Posterior vena cava (tissue), 2 donors: ENCODE measurements at regions not wholly inside any gene's neighbourhood (a gene's known extent, or its start where the extent isn't known, plus 50 kb on each side); places are given as distances from the start of the nearest gene placed in this dataset.

Experiments used
- DNase-seq: peaks from one replicate; pipeline ENCODE4 v3.0.0-alpha.2; 2020; ENCODE audit warnings: low spot score
- intact Hi-C, 2 donors: fragments of 100-400 bp; cut with DNase I; formaldehyde crosslinking; loops; one replicate each; pipeline versions ENCODE4 v1.14.1 to v1.14.2; 2022 to 2023
- donor health status: DM: yes; HTN: yes; CAD: no.
- donor health status: DM: yes; HTN: yes; CAD: no.

DNA sequence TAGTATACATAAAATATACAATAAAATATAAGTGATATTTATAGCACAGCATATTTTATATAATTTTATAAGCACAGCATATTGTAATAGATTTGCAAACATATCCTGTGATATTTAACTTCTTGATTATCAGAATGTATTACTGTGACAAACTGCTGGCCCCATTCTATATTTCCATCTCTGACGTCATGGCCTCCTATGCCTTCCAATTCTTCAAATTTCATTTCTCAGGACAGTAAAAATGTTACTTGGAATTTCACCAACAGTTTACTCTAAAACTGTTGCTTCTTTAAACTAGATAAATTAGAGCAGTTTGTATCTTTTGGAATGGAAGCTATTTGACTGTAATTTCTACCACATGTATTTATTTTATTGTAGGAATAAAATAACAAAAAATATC, 102.5 kb upstream of the SLC25A13 start:
- DNase-seq, result no peak
- intact Hi-C loops, result loop anchor here in 1 of 2 donors (10.0 kb wide), 1 partner anchor 1770 kb away; no protein-coding TSS in a partner anchor

DNA sequence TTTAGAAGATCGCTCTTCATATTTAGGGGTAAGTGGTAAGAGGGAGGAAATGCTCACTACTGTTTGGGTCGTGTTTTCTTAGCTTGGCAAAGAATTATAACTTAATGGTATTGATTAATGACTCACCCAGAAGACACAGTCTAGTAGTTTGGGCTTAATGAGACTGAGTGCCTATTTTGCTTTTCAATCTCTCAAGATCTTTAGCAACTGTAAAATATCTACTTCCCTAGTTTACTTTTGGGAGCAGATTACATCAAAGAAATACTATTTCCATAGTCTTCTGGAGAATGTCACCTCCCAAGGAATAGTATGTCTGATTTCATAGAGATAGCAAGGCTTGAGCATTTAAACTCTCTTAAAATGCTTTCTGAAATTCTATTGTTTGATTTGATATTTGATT, 100.5 kb upstream of the SLC25A13 start:
- intact Hi-C loops, result loop anchor here in 1 of 2 donors (10.0 kb wide), 1 partner anchor 1772 kb away; no protein-coding TSS in a partner anchor
- no peak for DNase-seq

DNA sequence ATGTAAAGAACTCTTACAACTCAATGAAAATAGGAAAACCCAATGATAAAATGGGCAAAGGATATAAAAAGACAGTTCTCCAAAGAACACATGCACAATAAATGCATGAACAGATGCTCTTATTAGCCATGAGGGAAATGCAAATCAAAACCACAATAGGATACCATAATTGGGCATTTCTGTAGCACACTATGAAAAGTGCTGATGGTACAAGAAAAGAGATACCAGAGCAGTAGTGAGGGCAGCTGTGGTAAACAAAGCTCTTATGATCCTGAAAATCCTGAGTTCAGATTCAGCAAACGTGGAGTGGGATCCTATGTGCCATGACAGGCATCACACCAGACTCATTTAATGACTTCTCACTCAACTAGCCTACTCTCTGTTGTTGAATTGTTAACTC, 96.7 kb upstream of the SLC25A13 start:
- intact Hi-C loops, result no loop called here
- no peak for DNase-seq

DNA sequence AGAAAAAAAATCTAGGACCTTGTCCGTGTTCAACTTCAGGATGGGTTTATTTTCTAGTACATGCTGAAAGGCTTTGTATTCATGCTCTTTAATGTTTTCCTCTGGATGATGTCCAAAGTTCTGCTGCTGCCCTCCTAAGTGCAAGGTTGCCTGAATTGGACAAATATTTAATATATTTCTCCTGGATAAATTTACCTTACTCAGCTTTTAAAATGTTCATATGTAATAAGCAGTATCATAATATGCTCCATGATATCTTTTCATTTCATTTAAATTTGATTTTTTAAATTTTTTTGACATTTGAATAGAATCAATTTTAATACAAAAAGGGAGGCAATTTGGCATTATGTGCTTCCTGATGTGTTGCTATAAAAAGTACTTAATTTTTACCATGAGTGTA, 95.9 kb upstream of the SLC25A13 start:
- intact Hi-C loops, result no loop called here
- DNase-seq, result no peak

DNA sequence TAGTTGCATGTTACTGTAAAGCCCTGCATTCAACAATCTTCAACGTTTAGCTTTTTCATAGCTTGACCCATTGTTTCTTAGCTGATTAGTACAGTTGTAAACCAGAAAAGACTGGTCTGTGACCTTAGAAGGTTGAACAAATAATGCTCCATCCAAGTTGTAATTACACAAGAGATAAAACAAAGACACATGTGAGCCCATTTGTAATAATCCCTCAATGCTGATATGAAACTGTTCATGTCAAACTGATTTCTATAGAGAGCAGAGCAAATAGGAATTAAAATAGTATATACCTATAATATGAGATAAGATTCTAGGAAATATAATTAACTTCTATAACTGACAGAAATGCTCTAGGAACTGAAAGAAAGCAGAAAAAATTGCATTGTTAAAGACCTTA, 94.7 kb upstream of the SLC25A13 start:
- DNase-seq, result no peak
- intact Hi-C loops, result no loop called here

DNA sequence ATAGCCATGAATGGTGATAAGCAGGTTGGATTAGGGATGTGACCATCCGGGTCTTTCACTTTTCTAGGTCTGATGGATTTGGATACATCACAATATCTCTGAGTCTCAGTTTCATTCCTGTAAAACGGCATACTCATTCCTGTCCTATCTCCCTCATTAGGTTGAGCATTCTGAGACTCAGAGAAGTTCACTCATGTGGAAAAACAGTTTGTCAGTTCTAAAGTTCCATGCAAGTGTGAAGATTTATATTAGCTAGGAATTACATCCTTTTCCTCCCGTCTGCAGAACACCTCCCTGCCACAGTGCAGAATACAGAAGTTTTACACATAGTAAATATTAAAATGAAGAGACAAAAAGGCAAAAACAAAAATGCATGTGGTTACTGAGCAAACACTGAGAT, 94.2 kb upstream of the SLC25A13 start:
- intact Hi-C loops, result no loop called here
- no peak for DNase-seq

DNA sequence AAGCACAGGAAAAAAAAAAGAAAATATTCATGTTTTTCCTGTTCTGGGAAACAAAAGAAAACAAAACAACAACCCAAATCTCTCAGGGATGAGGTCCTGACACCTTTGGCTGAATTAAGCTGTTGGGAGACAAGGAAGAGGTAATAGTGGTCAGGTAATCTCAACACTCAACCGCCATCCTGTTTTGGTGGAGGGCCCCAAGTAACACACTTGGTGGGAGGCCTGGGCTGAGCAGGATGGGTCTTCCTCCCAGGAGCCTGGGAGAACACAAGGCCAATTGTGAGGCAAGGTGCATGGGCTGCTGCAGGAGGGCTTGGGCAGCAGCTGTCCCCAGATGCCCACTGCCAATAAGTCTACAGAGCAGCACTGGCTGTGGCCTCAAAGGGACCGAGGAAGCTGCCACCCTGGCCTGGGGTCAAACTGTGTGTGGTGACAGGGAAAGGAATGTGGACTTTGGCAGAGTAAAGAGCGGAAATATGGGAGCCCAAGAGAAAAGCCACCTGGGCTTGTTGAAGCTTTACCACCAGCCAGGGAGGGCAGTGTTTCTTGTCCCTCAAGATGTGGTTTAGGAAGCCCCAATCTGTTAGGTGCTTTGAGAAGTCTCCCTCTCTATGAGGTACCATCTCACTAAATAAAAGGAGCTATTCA, 93.5 kb upstream of the SLC25A13 start:
- intact Hi-C loops, result no loop called here
- no peak for DNase-seq

DNA sequence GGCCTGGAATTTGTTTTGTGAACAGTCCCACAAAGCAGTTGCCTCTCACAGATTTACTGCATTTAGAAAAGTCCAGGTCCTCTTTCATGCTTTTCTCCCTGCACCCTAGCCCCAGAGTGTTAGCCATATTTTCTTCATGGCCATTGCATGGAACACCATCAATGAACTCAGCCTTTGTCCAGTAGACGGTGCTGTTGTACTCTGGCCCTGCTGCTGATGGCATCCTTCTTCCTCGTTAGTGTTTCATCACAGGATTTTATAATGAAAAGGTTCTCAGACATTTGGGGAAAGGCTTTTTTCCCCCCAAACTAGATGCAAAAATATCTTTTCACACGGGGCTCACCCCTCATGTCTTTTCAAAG, 93.0 kb upstream of the SLC25A13 start:
- DNase-seq, result no peak
- intact Hi-C loops, result no loop called here

DNA sequence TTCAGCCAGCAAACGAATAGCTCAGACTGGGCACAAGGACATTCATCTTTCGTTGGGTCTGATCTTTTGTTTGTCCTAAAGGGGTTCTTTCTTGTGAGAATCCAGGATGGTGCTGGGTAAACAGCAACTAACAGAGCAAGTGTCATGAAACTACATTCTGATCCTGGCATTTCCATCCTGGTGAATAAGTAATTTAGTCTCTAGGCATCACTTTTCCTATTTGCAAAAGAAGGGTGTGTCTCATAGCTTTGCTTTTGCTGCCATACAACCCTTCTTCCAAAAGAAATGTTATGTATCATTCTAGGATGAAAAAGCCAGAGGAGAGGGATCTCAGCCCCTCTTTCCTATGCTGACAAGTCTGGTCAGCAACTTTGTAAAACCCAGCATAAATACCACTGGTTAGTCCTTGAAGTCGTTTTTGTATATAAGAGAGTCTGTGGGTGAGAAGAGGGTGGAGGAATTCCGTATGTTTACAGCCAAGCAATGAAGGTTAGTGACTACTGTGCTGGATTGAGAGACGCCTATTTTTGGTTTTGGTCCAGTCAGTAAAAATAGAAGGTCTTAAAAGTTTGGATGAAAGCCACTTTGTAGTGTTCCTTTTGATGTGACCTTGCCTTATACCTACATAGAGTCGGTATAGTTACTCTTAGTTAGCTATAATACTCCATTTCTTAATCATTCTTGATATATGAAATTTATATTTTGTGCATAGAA, 88.4 kb upstream of the SLC25A13 start:
- intact Hi-C loops, result no loop called here
- no peak for DNase-seq

DNA sequence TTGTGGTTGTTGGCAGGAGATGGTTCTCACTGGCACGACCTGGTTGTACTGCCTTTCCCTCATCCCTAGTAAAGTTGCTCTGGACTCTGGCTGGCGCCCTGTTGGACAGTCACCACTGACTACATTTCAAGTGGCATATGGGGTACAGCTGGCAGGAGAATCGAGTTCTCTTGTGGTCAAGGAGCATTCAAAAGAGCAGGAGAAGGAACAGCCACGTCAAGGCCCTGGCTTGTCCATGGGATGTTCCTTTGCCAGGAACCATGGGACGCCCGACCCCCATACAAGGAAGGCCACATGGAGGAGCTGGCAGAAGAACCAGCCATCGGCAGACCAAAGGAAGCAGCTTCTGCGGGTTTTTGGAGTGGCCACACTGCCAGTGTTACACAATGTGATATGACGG, 87.0 kb upstream of the SLC25A13 start:
- no peak for DNase-seq
- intact Hi-C loops, result no loop called here

DNA sequence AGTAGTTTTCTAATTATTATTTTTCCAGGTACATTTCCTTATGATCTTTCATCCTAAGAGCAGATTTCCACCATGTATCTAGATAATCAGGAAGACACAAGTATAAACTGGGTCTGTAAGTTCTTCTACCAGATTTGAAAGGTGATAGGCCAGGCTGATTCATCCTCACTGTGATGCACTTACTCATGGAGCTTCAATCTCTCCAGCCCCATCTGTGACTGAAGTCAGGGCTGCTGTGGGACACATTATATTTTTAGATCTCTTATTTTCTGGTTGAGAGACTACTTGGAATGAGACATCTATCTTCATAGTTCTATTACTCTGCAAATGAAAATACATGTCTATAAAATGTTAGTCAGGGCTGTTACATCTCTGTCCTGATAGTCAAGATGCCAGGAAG, 85.5 kb upstream of the SLC25A13 start:
- intact Hi-C loops, result no loop called here

DNA sequence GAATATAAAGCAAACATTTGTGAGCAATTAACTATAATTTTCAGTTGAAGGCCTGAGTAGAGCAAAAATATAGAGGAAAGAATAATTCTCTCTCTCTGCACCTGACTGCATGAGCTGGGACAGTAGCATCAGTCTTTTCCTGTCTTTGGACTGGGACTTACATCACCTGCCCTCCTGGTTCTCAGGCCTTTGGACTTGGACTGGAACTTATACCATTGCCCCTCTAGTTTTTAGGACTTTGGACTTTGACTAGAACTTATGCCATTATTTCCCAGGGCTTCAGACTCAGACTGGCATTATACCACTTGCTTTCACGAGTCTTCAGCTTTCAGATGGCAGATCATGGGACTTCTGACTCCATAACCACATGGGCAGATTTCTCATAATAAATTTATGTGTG, 81.0 kb upstream of the SLC25A13 start:
- no peak for DNase-seq
- intact Hi-C loops, result no loop called here

More for the DNA sequence above, 85.5 kb upstream of the SLC25A13 start:
- no peak for DNase-seq

DNA sequence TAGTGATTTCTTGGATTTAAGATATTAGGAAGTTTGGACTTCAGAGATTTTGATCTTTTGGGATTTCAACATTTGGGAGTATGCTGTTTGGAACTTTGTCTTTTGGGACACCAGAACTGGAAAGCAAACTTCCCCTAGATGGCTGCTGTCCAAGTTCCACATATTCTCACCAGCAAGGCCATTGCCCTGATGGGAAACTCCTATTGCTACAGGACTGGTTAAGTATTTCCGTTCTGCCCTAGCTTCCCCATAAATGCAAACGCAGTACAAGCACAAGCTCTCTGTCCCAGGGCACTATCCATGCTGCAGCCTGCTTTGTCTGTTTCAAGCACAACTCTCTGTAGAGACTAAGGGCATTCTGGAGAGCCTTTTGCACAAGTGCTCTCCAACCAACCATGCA, 79.3 kb upstream of the SLC25A13 start:
- intact Hi-C loops, result no loop called here
- no peak for DNase-seq

DNA sequence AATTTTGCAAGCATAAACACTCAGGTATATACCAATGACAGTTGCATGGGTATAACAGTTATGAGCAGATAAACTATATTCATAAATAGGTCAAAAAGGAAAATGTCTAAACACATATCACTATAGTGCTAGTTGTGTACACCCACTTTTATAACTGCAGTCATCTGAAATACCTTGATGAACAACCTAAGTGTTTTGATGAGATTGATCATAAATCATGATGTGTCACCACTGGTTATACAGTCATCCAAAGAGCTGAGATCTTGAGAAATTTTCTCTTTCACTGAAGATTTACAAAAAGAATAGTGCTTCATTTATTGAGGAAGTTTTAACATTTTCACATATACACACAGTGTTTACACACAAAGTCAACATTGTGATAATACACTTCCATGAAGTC, 78.6 kb upstream of the SLC25A13 start:
- no peak for DNase-seq
- intact Hi-C loops, result no loop called here

DNA sequence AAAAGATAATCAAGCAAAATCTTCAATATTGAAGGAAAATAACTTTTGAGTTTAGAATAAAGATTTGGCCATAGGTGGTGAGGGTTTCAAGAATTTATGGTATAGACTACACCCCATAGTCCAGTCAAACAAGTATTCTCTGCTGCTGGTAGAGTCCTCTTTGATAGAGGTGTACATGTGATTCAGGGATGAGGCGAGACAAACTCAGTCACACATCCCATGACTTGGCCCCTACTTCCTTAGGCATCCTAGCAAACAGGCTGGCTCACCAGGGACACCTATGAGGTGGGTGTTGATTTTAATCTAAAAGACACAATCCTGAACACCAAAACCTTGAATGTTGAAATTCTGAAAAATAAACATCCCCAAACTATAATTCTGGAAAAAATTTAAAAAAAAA, 78.1 kb upstream of the SLC25A13 start:
- no peak for DNase-seq
- intact Hi-C loops, result no loop called here

DNA sequence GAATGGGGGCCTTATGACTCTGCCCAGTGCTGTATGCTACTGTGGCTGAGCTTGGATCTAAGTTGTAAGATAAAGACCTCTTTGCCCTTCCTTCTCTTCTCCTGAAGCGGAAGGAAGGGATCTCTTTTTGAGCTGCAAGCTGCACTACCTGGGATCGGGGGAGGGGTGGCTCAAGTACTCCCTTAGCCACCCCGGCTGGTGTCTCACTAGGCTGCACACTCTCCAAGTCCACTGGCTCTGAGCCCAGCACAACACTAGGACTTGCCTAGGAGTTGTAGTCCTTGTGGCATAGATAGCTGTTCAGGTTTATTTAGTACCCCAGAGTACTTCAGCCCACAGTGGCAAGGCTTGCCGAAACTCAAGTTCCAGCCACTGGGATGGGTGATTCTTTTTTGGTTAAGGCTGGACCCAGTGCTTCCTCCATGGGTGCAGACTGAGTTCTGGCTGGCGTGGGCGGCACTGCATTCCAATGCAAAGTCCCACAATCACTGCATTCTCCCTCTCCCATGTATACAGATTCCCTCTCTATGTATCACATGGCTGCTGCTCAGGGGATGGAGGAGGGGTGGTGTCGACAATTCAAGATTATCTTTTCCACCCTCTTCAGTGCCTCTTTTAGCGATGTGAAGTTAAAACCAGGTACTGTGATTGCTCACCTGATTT, 76.2 kb upstream of the SLC25A13 start:
- intact Hi-C loops, result no loop called here
- no peak for DNase-seq

DNA sequence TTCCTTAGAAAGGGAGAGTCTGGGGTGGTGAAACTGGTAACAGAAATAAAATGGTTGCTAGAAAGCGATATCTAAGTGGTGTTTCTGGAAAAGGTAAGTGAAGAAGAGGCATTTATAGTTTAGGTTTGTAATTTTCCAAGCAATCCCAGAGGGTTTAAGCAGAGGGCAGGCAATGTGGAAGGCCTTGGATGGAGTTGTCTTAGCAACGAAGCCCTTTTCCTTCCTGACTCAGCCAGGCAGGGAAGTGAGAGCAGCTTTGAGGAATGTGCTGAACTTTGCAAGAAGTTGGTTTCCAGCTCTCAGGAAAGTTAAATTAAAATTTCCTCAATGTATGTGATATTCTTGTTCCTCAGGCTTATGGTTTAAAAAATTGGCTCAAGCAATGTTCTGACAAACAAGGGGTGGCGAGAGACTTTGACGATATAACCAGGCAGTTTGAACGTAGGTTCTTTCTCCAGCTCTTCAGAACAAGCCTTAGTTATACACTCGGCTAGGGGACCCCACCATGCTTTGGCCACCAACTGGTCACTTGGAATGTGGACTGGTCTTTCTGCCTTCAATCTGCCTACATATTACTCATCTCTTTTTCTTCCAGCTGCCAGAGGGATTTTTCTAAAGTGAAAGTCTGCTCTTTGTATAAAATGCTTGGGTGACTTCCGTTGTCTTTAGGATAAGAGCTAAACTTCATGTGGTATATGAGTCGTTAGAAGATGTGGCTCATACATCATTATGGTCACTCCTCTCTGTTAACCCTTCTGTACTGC, 66.9 kb upstream of the SLC25A13 start:
- intact Hi-C loops, result no loop called here
- no peak for DNase-seq

DNA sequence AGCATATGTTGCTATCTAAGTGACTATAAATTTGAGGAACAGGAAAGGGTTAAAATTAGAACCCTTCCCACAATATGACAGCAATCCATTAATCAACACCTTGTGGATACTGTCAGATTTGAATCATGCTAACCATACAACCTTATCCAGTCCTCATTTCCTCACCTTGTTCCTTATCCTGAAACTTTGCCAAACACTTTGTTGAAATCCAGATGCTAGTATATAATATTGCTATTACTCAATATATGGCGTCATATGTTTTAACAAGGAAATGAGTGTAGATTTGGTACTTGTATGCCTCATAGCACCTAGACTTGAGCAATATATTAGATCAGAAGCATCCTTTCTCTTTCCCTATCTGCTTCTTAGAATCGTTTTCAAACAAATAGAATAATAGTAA, 66.3 kb upstream of the SLC25A13 start:
- intact Hi-C loops, result no loop called here
- no peak for DNase-seq

DNA sequence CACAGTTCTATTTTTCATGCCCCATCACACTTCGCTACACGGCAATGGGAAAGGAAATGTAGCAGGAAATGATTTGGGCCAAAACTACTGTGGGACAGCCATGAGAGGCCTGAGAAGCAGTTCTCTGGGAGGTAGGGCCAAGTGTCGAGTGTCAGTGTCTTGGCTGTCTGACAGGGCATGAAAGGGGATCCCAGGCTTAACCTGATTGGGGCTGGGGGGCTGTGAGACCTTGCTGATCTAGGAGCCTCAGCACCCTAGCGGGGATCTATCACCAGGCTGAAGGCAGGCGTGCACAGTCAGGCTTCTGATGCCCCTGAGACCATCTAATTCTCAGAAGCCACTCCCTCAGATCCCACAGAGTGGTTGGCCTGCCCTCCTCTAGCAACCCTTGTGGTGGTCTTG, 58.2 kb upstream of the SLC25A13 start:
- intact Hi-C loops, result no loop called here
- DNase-seq, result no peak

DNA sequence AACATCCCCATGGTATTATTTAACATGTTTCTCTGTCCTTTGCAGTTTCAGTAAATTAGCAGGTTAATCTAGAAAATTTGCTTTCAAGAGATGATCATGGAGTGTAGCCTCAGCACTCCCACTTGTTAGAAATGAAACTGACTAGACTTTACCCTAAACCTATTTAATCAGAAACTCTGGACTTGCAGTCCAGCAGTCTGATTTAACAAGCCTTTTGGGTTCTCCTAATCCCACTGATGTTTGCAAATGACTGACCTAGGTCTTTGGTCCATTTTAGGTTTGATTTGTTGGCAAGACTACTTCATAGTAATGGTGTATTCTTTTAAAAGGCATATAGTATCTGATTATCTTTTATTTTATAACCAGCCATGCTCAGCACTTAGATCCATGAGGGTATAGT, 55.5 kb upstream of the SLC25A13 start:
- intact Hi-C loops, result no loop called here
- no peak for DNase-seq
